ENCODE measurements at regions not wholly inside any gene's neighbourhood (a gene's known extent, or its start where the extent isn't known, plus 50 kb on each side); places are given as distances from the start of the nearest gene placed in this dataset.

DNA sequence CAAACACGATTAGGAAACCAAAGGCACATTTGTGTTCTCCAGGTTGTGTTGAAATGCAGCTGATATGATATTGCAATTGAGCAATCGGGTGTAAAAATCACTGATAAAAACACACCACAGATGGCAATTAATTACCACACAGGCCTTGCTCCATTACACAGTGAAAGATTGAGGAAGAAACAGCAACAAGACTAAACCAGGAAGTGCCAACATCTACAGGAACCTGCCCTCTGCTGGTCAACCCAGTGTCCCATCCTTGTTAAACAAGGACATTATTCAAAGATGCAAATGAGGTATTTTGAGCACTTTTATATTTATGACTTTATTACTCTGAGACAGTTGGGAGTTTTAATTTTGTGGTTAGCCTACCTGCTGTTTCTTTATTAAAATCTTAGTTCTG is 765.6 kb upstream of the GHITM start:
- Histone ChIP-seq H3K4me1 (ENCODE audit: control insufficient read depth in 2 of 3, insufficient read depth in 2 of 3, low read depth in 1 of 3, low read length in 3 of 3) (no peaks in the 10 kb centered on the region), H3K27ac (ENCODE audit: low read depth in 2 of 2, low read length in 2 of 2) (no peak overlapping the region), H3K36me3 (ENCODE audit: control insufficient read depth in 2 of 3, insufficient read depth in 3 of 3, low read length in 3 of 3) (no peaks in the 10 kb centered on the region), H3K9me3 (ENCODE audit: control insufficient read depth in 2 of 3, insufficient read depth in 1 of 3, low read length in 3 of 3) (no peaks in the 10 kb centered on the region), H3K4me3 (ENCODE audit: low read length in 3 of 3) (no peak overlapping the region), H3K9ac (ENCODE audit: low read length in 3 of 3) (no peak overlapping the region), H3K27me3 (ENCODE audit: control insufficient read depth, insufficient read depth, low read length) (no peaks in the 10 kb centered on the region)
- TF ChIP-seq, protein P1, sequence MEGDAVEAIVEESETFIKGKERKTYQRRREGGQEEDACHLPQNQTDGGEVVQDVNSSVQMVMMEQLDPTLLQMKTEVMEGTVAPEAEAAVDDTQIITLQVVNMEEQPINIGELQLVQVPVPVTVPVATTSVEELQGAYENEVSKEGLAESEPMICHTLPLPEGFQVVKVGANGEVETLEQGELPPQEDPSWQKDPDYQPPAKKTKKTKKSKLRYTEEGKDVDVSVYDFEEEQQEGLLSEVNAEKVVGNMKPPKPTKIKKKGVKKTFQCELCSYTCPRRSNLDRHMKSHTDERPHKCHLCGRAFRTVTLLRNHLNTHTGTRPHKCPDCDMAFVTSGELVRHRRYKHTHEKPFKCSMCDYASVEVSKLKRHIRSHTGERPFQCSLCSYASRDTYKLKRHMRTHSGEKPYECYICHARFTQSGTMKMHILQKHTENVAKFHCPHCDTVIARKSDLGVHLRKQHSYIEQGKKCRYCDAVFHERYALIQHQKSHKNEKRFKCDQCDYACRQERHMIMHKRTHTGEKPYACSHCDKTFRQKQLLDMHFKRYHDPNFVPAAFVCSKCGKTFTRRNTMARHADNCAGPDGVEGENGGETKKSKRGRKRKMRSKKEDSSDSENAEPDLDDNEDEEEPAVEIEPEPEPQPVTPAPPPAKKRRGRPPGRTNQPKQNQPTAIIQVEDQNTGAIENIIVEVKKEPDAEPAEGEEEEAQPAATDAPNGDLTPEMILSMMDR (IDR thresholded peaks at IDR 0.05; ENCODE audit: borderline replicate concordance, extremely low read depth, insufficient read depth), result peak; percentile 10
- DNase-seq, result peak in 3 of 5 donors; percentile 13 to 31 (median 13)
- intact Hi-C loops (cut with DNase I), result no loop called here
- FAIRE-seq, result no peak

DNA sequence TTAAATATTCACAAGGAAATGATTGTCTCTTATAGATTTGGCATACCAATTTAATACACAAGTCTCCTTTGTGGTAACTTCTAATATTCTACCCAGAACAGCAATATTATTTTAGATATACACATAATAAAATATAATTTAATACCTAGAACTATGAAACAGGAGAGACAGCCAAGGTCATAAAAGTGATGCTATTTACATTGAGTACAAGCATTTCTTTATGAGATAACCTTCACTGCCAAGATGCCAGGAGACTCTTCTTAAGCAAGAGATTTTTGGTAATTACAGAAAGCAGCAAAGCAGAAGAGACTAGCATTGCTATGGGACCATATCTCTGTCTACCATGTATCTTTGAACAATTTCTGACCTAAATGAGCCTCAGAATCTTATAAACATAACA is 764.6 kb upstream of the GHITM start:
- Histone ChIP-seq H3K4me1 (ENCODE audit: control insufficient read depth in 2 of 3, insufficient read depth in 2 of 3, low read depth in 1 of 3, low read length in 3 of 3) (no peaks in the 10 kb centered on the region), H3K4me3 (ENCODE audit: low read length in 3 of 3) (no peak overlapping the region), H3K27ac (ENCODE audit: low read depth in 2 of 2, low read length in 2 of 2) (no peak overlapping the region), H3K9me3 (ENCODE audit: control insufficient read depth in 2 of 3, insufficient read depth in 1 of 3, low read length in 3 of 3) (no peaks in the 10 kb centered on the region), H3K9ac (ENCODE audit: low read length in 3 of 3) (no peak overlapping the region), H3K36me3 (ENCODE audit: control insufficient read depth in 2 of 3, insufficient read depth in 3 of 3, low read length in 3 of 3) (no peaks in the 10 kb centered on the region), H3K27me3 (ENCODE audit: control insufficient read depth, insufficient read depth, low read length) (no peaks in the 10 kb centered on the region)
- intact Hi-C loops (cut with DNase I), result no loop called here
- TF ChIP-seq, protein P1 (IDR thresholded peaks at IDR 0.05; ENCODE audit: borderline replicate concordance, extremely low read depth, insufficient read depth), result no peak
- no peak for DNase-seq
- no peak for FAIRE-seq

DNA sequence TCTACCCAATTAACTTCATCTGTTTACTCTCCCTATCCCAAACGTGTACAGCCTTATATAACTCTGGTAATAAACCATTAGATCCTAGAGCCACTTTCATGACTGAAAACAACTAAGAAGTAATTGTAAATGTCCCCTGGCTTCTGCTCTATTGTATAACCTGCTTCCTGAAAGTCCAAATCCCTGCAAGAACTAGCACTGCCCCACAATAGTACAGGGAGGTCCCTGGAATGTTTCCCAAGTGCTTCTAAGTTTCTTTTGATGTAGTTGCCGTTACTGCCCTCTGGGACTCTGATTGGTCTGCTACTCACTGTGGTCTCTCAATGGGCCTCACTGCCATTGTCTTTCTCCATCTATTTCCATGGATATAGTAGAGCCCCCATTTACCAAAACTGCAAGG is 764.0 kb upstream of the GHITM start:
- TF ChIP-seq, protein P1 (IDR thresholded peaks at IDR 0.05; ENCODE audit: borderline replicate concordance, extremely low read depth, insufficient read depth), result no peak
- H3K9me3 ChIP-seq (ENCODE audit: control insufficient read depth in 2 of 3, insufficient read depth in 1 of 3, low read length in 3 of 3), result no peaks in the 10 kb centered on the region
- DNase-seq (no peak), FAIRE-seq (no peak)
- H3K4me3 ChIP-seq (ENCODE audit: low read length in 3 of 3), result no peak overlapping the region
- intact Hi-C loops (cut with DNase I), result no loop called here
- H3K27ac ChIP-seq (ENCODE audit: low read depth in 2 of 2, low read length in 2 of 2), result no peak overlapping the region
- H3K27me3 ChIP-seq (ENCODE audit: control insufficient read depth, insufficient read depth, low read length), result no peaks in the 10 kb centered on the region
- no peak overlapping the region for H3K9ac ChIP-seq (ENCODE audit: low read length in 3 of 3)
- H3K36me3 ChIP-seq (ENCODE audit: control insufficient read depth in 2 of 3, insufficient read depth in 3 of 3, low read length in 3 of 3), result no peaks in the 10 kb centered on the region
- H3K4me1 ChIP-seq (ENCODE audit: control insufficient read depth in 2 of 3, insufficient read depth in 2 of 3, low read depth in 1 of 3, low read length in 3 of 3), result no peaks in the 10 kb centered on the region

DNA sequence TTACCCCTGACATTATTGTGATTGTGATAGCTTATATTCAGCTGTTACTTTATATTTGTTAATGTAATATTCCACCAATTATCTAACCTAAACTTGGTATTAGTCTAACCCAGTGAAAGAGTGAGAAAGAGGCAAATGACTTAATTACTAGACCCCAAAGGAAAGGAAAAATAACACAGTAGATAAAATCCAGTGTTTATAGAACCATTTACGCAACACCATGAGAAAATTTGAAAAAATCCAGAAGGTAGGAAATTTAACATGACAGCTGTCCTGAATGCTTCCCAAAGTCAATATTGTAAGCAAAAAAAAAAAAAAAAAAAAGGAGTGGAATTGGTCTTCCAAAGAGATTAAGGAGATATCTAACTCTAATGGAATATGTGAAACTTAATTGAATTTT is 741.5 kb upstream of the GHITM start:
- H3K9ac ChIP-seq (ENCODE audit: low read length in 3 of 3), result no peak overlapping the region
- no peak overlapping the region for H3K4me3 ChIP-seq (ENCODE audit: low read length in 3 of 3)
- no peaks in the 10 kb centered on the region for H3K4me1 ChIP-seq (ENCODE audit: control insufficient read depth in 2 of 3, insufficient read depth in 2 of 3, low read depth in 1 of 3, low read length in 3 of 3)
- FAIRE-seq (no peak), DNase-seq (no peak)
- H3K27ac ChIP-seq (ENCODE audit: low read depth in 2 of 2, low read length in 2 of 2), result no peak overlapping the region
- no peaks in the 10 kb centered on the region for H3K9me3 ChIP-seq (ENCODE audit: control insufficient read depth in 2 of 3, insufficient read depth in 1 of 3, low read length in 3 of 3)
- no peaks in the 10 kb centered on the region for H3K27me3 ChIP-seq (ENCODE audit: control insufficient read depth, insufficient read depth, low read length)
- no peaks in the 10 kb centered on the region for H3K36me3 ChIP-seq (ENCODE audit: control insufficient read depth in 2 of 3, insufficient read depth in 3 of 3, low read length in 3 of 3)
- intact Hi-C loops (cut with DNase I), result no loop called here
- TF ChIP-seq, protein P1 (IDR thresholded peaks at IDR 0.05; ENCODE audit: borderline replicate concordance, extremely low read depth, insufficient read depth), result no peak
